Hematopoietic multipotent progenitor cell treated with erythropoietin and hydrocortisone succinate and interleukin-3 and kit ligand, for 6 days (in vitro differentiated cells): ENCODE measurements at regions not wholly inside any gene's neighbourhood (a gene's known extent, or its start where the extent isn't known, plus 50 kb on each side); places are given as distances from the start of the nearest gene placed in this dataset.

Experiments
- DNase-seq: peaks from one replicate; pipeline ENCODE4 v3.0.0-alpha.2; 2015

DNA sequence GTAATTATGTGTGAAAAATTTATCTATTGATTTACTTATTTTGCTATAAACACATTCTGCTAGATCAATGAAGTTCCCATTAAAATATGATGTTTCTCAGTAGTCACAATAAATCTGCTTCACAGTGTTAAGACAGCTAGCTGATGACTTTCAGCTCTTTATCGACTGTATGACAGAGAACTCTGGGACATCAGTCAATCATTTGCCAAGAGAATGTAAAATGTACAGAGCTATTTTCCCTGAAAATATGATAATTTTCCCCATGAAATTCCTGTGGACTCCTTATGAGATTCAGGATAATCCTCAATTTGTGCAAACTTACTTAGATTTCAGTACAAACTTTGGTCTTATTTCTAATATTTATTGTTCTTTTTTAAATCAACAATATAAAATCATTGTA, 430.5 kb downstream of the SLITRK6 start:
- DNase-seq, result no peak

DNA sequence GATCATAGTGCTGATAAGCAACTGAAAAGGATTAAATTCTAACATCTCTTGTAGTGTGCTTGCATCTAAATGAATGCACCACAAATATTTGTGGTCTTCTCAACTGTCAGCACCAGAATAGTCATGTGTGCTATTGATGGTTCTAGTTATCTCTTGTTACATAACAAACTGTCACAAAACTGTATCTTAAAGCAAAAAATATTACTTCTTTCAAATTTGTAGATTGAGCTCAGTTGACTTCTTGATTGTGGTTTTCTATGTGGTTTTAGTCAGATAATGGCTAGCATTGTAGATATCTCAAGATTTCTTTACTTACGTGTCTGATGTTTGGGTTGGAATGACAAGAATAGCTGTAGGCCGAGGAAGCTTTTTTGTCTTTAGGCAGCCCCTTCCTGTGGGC, 431.3 kb downstream of the SLITRK6 start:
- DNase-seq, result peak; percentile 4

DNA sequence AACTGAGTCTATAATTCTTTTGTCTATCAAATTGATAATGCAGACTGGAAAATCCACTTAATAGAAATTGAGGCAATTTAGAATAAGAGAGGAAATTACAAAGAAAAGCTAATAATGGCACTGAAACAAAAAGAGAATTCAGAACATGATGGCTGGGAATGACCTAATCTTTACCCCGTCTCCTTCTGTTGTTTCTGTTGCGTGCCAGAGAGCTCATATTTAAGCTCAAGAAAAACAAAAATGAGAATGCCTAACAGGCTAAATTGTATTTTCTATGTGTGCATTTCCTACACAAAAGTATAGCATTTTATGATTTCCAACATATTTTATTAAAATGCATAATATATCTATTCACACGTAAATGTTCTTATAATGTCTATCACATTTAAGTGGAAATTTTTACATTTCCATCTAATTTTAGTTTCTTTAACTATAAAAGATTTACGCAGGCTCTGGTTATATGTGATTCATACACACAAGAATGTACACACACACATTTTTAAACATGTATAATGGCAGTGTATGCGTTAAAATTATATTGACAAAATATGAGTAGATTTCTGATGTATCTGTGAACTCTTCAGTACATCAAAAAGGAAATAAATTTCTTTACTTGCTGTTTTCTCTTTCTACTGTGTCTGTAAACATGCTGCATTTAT, 432.3 kb downstream of the SLITRK6 start:
- no peak for DNase-seq

DNA sequence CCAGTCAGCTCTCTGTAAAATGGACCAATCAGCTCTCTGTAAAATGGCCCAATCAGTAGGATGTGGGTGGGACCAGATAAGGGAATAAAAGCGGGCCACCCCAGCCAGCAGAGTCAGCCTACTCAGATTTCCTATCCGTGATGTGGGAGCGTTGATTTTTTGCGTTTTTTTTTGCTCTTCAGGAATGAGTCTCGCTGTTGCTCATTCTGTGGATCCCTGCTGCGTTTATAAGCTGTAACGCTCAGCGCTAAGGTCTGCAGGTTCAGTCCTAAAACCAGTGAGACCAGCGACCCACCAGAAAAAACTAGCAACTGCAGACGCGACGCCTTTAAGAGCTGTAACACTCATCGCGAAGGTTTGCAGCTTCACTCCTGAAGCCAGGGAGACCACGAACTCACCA, 435.7 kb downstream of the SLITRK6 start:
- DNase-seq, result no peak

DNA sequence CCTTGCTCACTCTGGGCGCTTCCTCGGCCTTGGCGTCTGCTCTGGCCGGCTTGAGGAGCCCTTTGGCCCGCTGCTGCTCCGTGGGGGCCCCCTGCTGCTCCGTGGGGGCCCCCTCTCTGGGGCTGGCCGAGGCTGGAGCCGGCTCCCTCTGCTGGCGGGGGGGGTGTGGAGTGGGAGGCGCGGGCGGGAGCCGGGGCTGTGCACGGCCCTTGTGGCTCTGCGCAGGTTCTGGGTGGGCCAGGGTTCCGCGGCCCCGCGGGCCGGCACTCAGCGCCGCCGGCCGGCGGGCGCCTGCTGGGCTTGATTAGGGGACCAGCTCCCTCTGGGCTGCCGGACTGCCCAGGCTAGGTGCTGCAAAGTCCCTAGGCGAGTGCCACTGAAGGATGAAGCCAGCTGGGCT, 436.2 kb downstream of the SLITRK6 start:
- no peak for DNase-seq

DNA sequence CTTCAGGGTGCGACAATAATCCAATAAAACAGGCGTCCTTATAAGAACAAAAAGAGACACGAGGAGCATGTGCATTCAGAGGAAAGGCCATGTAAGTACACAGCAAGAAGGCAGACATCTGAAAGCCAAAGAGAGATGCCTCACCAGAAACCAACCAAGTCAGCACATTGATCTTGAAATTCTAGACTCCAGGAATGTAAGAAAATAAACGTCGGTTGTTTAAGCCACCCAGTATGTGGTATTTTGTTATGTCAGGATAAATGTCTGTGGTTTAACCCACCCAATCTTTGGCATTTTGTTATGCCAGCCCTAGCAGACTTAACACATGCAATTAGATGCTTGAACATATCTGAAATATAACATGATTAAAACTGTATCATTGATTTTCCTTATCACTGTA, 452.0 kb downstream of the SLITRK6 start:
- no peak for DNase-seq

DNA sequence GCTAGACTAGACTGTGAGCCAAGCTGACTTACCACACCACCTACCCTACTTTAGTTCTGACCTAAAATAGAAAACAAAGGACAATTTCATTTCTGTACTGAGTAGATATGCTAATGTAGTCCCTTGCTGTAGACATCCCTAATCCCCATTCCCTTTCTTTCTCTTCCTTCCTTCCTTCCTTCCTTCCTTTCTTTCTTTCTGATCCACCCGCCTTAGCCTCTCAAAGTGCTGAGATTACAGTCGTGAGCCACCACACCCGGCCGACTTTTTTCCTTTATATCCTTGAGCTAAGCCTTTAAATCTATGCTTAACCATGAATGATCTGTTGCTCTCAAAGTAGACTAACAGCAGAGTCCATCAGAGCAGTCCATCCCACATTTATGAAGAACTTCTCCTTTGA, 465.0 kb downstream of the SLITRK6 start:
- no peak for DNase-seq

DNA sequence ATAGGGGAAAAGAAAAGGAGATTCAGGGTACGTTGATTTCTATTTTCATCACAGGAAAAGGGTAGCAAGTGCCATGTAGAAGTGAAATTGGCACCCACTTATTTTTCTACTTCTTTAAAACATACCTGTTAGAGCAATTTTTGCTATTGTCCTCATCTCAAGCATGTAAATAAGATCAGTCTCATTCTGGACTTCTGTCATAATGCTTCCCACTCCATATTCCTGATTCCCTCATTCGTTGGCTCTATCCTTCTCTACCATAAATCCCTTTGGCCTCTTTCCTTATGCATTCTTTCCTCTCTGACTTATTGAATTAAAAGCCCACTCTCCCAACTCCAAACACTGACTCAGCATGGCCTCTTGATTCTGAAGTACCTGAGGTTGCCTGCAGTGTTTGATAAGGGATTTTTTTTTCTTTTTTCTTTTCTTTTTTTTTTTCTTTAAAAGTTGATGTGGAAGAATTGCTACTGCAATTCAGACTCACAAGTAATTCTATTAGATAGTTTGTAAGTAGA, 465.7 kb downstream of the SLITRK6 start:
- no peak for DNase-seq

DNA sequence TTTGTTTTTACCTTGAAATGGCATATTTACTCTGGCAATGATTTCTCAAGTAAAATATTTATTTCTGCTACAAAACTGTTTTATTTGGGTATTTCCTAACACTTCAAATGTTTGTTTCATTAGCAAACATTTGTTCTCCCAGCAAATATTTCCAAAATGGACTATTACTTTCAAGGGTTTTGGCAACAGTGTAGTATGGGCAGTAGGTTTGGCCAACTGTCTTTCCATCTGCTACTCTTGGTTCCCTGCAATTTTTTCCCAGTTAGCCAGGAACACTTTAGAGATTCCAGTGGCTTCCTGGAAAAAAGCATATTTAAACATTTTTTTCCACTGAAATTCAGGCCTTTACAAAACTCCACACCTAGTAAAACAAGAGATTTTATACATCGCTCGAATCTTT, 466.6 kb downstream of the SLITRK6 start:
- no peak for DNase-seq

DNA sequence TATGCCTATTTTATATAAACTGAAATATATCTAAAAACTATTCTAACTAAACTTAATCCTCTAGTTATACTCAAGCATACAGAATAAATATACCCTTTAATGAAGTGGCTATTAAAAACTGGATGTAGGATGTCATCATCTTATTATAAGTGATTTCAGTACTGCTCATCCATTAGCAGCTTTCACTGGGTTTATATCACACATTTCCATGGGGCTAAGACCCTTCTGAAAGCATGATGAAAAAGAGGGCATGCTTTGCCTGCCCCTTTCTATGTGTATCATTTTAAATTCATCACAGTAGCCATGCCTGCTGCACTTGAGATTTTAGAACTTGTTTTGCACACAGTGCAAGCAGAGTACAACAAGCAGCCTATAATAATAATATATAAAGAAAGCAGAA, 477.5 kb downstream of the SLITRK6 start:
- DNase-seq, result no peak

DNA sequence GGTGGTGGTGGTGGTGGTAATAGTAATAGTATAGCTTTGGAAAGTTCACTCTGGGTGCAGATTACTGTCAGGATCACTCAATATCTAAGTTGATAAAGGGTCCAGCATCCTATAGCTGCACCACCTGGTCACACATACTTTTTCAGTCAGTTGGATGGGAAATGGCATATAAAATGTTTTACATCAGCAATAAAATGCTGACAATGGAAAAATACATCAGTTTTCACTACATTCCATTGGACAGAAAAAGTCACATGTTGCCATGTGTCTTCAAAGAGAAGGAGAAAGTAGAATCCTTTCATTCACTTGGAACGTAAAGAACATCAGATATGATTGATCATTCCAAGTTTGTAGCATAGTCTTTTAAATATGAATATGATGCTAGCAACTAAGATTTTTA, 481.4 kb downstream of the SLITRK6 start:
- no peak for DNase-seq

DNA sequence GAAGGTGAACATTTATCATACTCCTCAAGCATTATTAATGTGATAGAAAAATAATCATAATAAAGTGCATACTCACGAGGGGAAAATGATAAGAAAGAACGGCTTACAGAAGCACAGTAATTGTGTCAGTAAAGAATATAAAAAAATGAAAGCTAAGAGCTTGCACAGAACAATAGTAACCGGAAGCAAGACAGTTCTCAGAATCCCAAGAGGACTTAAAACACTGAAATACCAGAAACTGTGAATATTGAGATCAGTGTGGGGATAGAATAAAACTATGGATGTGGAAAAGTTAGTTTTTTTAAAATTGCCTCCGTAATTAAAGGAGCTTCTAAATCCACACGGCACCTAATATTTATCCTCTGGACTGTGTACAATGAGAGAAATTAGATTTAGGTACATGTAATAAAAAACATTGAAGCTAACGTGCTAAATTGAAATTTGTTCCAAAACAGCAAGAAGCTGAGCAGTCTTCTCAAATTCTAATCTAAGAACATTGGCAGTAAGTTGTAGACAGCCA, 482.7 kb downstream of the SLITRK6 start:
- DNase-seq, result no peak

DNA sequence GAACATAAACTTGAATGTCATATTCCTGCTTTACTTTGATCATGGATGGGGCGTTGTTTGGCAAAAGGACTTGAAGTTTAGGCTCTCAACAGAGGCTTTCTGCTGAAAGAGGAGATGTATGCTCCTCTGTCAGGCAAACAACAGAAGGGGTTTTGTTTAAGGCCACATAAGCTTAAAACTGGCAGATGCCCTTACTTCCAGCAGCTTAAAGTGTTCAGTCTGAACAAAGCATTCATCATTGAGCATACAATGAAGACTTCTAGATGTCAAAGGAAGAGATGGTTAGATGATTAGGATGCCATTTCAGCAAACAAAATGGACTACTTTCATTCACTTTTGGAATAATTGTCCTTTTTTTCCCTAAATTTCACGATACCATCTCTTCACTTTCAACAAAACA, 484.5 kb downstream of the SLITRK6 start:
- no peak for DNase-seq

DNA sequence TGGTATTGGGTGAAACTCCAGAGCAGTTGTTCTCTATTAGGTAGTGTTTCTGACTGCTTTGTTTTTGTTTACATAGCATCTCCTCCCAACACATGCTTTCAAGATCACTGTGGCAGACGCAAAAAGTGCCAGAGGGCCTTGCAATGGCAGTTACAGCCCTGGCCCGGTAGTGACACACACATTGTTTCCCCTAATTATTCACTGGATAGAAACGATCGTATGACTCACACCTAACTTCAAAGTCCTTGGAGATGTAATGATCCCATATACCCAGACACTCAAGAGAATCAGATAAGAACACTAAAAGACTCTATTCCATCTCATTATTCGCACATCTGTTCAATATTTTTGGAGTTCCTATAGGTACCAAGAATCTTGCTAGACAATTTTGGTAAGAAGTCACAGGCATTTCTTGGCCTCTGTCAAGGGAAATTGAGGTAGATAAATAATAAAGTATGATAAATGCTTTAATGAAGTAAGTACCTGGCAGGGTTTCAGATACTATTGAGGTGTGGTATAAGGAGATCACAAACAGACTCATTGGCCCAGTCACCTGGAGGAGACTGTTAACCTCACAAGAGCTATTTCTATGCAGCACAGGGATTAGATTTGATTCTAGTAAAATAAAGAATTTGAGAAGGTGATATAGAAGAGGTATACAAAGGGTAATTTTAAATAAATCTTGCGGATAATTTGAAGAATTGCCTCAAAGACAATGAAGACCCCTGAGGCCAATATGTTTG, 485.3 kb downstream of the SLITRK6 start:
- DNase-seq, result no peak

DNA sequence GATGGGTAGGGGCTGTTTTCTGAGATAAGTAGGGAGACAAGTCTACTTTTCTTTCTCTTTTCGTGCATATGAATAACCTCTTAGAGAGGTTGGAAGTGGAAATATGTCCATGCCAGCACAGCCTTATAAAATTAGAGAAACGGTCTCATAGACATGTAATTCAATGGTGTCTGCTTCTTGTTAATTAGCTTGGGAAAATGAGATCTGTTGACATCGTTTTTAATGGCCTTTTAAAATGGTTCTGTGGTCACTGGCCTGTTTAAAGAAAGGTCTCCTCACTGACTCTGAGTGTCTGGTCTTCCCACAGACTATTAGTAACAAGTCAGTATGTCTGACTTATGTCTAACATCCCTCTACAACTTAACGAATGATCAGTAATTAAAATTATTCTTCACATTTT, 487.1 kb downstream of the SLITRK6 start:
- DNase-seq, result no peak

DNA sequence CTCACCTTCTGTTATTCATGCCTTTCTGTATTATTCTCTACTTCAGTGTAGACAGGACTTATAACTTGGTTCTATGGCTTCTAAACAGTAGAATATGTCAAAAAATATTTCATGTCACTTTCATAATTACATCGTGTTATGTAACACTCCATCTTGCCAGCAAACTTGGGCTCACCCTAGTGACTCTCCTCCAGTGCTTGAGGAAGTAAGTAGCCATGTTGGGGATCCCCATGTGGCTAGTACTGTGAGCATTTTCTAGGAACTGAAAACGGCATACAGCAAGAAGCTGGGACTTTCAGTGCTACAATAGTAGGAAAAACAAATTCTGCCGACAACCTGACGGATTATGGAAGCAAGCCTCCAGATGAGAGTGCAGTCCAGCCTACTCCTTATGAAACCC, 495.6 kb downstream of the SLITRK6 start:
- DNase-seq, result no peak

DNA sequence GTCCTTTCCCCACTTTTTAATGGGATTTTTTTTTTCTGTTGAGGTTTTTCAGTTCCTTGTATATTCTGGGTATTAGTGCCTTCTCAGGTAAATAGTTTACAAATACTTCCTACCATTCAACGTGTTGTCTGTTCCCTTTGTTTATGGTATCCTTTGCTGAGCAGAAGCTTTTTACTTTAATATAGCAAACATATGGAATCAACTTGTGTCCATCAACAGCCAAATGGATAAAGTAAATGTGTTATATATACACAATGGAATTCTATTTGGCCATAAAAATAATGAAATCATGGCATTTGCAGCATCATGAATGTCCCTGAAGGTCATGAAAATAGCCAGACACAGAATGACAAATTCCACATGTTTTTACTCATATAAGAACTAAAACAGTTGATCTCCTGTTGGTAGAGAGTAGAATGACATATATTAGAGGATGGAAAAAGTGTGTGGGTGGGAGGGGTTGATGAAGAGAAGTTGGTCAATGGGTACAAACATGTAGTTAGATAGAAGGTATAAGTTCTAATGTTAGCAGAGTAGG, 500.8 kb downstream of the SLITRK6 start:
- DNase-seq, result no peak

DNA sequence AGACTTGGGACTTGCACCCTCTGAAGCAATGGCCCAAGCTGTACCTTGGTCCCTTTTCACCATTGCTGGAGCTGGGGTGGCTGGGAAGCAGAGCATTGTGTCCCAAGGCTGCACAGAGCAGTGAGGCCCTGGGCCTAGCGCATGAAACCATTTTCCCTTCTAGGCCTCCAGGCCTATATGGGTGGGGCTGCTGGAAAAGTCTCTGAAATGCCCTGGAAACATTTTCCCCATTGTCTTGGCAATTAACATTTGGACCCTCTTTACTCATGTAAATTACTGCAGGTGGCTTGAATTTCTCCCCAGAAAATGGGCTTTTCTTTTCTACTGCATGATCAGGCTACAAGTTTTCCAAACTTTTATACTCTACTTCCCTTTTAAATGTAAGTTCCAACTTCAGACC, 510.5 kb downstream of the SLITRK6 start:
- no peak for DNase-seq

DNA sequence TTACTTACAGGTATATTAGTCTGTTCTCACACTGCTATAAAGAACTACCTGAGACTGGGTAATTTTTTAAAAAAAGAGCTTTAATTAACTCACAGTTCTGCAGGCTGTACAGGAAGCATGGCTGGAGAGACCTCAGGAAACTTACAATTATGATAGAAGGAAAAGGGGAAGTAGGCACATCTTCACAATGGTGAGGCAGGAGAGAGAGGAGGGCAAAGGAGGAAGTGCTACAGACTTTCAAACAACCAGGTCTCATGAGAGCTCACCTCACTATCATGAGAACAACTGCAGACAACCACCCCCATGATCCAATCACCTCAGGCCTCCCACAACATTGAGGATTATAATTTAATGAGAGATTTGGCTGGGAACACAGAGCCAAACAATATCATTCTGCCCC, 511.7 kb downstream of the SLITRK6 start:
- peak; percentile 5 for DNase-seq

DNA sequence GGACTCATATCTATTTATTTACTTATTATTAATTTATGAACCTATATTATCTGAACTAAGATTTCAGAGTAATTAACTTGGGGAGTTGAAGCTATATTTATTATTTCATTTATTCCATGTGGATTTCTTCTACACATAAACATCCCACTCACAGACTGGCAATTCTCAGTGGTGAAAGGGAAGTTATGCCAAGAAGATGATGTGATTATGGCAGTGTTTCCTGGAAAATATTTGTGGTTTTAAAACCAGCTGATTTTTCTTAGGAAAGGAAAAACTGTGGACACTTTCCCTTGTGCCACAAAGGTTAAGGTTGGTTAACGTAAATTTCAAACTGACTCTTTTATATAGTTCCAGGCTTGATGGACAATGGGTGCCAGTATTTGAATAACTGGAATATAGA, 513.1 kb downstream of the SLITRK6 start:
- DNase-seq, result no peak

DNA sequence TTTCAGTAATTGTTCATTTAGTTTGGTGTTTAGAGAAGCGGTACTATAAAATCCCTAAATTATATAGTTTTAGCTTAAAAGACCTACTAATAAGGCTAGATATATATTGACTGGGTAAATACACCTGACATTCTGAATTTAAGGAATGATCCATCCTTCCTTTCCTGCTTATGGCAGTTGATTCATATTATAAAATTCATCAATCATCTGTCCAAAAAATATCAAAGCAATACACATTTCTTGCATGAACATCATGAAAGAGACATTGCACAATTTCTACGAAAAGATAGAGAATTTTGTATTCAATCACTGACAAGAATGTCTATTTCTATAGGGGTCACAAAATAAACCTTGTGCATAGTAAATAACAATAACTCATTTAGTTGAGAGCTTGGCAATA, 514.9 kb downstream of the SLITRK6 start:
- no peak for DNase-seq

DNA sequence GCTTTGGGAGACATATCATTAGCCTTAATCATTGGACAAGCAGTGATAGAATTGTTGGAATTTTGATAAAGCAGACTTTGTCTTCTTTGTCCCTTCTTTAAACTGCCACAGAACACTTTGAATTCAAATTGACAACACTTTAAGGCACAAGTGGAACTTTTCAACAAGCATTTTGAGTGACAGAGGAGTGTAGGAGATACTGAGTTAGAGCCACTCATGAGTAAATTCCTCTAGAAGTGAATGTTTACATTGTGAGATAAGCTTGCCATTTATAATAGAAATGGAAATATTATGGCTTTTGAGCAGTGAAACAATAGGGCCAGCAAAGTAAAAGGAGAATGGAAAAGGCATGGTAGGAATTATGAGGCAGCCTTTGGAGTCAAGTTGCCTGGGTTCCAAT, 515.8 kb downstream of the SLITRK6 start:
- DNase-seq, result no peak

DNA sequence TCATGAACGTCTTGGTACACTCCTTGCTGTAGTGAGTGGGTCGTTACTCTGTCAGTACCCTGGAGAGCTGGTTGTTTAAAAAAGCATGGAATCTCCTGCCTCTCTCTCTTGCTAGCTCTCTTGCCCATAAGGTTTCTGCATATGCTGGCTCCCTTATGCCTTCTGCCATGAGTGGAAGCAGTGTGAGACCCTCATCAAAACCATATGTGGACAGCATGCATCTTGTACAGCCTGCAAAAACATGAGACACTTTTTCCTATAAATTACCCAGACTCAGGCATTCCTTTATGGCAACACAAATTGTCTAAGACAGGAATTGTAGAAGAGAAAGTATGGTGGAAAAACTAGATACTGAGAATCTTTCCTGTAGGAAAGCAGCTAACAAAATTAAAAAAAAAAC, 516.3 kb downstream of the SLITRK6 start:
- DNase-seq, result no peak

DNA sequence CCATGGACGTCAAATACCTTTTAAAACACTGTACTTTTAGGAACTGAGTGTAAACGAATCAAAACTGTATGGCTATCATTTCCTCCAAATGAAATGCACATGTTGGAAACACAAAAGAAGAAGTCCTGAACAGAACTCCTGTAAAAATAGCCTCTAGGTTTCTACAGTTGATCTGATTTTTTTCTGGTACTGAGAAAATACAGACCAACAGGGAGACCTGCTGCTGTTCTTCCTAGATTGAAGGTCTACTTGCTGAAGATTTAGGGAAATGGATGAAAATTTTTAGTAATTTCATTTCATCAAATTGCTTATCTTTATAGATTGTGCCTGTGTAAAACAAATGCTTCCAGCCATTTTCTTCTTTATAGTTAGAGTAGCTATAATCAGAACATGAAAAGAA, 520.4 kb downstream of the SLITRK6 start:
- no peak for DNase-seq
